HL-60 (cell line): ENCODE measurements at regions not wholly inside any gene's neighbourhood (a gene's known extent, or its start where the extent isn't known, plus 50 kb on each side); places are given as distances from the start of the nearest gene placed in this dataset.

ENCODE experiments used
- DNase-seq, 2 experiments: peaks; one replicate each; pipeline ENCODE4 v3.0.0-alpha.2; 2010 to 2020; ENCODE audit warnings: low read depth in 1 of 2, low spot score in 1 of 2
- H3K27ac ChIP-seq: fragments of 250-450 bp; sonication (Bioruptor Pico); replicated peaks from 2 replicates; pipeline ENCODE4 v1.5.1; 2020; ENCODE audit warnings: mild to moderate bottlenecking, moderate library complexity
- H3K27me3 ChIP-seq: fragments of 250-450 bp; sonication (Bioruptor Pico); 2 replicates; pipeline ENCODE4 v1.5.1; 2021; ENCODE audit warnings: mild to moderate bottlenecking, moderate library complexity; ENCODE audit not compliant: insufficient read depth, poor library complexity, severe bottlenecking
- H3K4me3 ChIP-seq: replicated peaks from 2 replicates; pipeline ENCODE4 v1.5.1; 2011; ENCODE audit warnings: mild to moderate bottlenecking, control low read depth, low read length; ENCODE audit not compliant: insufficient read depth
- CTCF ChIP-seq: IDR thresholded peaks from one replicate; pipeline ENCODE4 v1.5.1; 2011; ENCODE audit warnings: low read length, control low read depth, inconsistent platforms; ENCODE audit not compliant: insufficient read depth
- GABPA ChIP-seq: IDR thresholded peaks from 2 replicates; pipeline ENCODE4 v1.6.1; 2012; ENCODE audit warnings: low read depth
- POLR2AphosphoS5 ChIP-seq: IDR thresholded peaks from 2 replicates; pipeline ENCODE4 v1.6.1; 2012; ENCODE audit warnings: low read depth
- REST ChIP-seq: IDR thresholded peaks from 2 replicates; pipeline ENCODE4 v1.6.1; 2012; ENCODE audit warnings: low read depth; ENCODE audit not compliant: insufficient replicate concordance
- SPI1 ChIP-seq: IDR thresholded peaks from 2 replicates; pipeline ENCODE4 v1.6.1; 2012; ENCODE audit warnings: low read depth, mild to moderate bottlenecking, borderline replicate concordance

- no peak for DNase-seq
- H3K27me3 ChIP-seq = no peaks in the 10 kb centered on the region
- no peak overlapping the region for H3K4me3 ChIP-seq
- TF ChIP-seq SPI1 = no peak
- H3K27ac ChIP-seq = no peak overlapping the region
Observed at GRCh38 chr4:186008057-186008456, 60.9 kb upstream of the TLR3 start.

- no peak for TF ChIP-seq GABPA
- no peak for TF ChIP-seq POLR2AphosphoS5
- TF ChIP-seq SPI1 = no peak
- no peak for TF ChIP-seq CTCF
- no peak for TF ChIP-seq REST
- Histone ChIP-seq H3K27me3 (no peaks in the 10 kb centered on the region), H3K27ac (no peak overlapping the region), H3K4me3 (no peak overlapping the region)
- DNase-seq = no peak
Observed at GRCh38 chr4:186009976-186010375, 59.0 kb upstream of the TLR3 start.

- no peak overlapping the region for H3K27ac ChIP-seq
- TF ChIP-seq POLR2AphosphoS5 (no peak), CTCF (no peak), REST (no peak), GABPA (no peak), SPI1 (no peak)
- no peak for DNase-seq
Observed at GRCh38 chr4:186010821-186011220, 58.1 kb upstream of the TLR3 start.

GRCh38 chr4:186012071-186012470 is 56.9 kb upstream of the TLR3 start:
- no peak for DNase-seq
- H3K4me3 ChIP-seq = no peak overlapping the region
- no peak for TF ChIP-seq POLR2AphosphoS5
- TF ChIP-seq SPI1 = no peak
- TF ChIP-seq CTCF = no peak
- no peak for TF ChIP-seq REST
- TF ChIP-seq GABPA = no peak
- no peaks in the 10 kb centered on the region for H3K27me3 ChIP-seq
- no peak overlapping the region for H3K27ac ChIP-seq

More at GRCh38 chr4:186010821-186011220, 58.1 kb upstream of the TLR3 start:
- Histone ChIP-seq H3K27me3 (no peaks in the 10 kb centered on the region), H3K4me3 (no peak overlapping the region)
